ENCODE measurements at regions not wholly inside any gene's neighbourhood (a gene's known extent, or its start where the extent isn't known, plus 50 kb on each side); places are given as distances from the start of the nearest gene placed in this dataset.
A peak's percentile ranks its signal among the peaks of the same experiment; 100 is the strongest.

GRCh38 chr14:86641310-86641709 is 1111.4 kb downstream of the FLRT2 start:
- H3K4me1 ChIP-seq (ENCODE audit: insufficient read depth, low read length, poor library complexity, severe bottlenecking), result no peaks in the 10 kb centered on the region
- no peaks in the 10 kb centered on the region for H3K36me3 ChIP-seq (ENCODE audit: insufficient read depth, low read length, poor library complexity, severe bottlenecking)
- H3K9me3 ChIP-seq (ENCODE audit: low read depth, low read length, poor library complexity, severe bottlenecking), result peaks cover 7% of the 10 kb centered on the region
- no peak overlapping the region for H3K27ac ChIP-seq (ENCODE audit: low read depth, low read length, poor library complexity, severe bottlenecking)
- intact Hi-C loops (cut with micrococcal nuclease; ENCODE audit: unreplicated experiment), result no loop called here
- no peak for DNase-seq (ENCODE audit: low spot score)
- no peak overlapping the region for H3K4me3 ChIP-seq (ENCODE audit: low read depth, low read length, poor library complexity, severe bottlenecking)
- TF ChIP-seq CTCF (conservative IDR thresholded peaks at IDR 0.05; ENCODE audit: low read depth, low read length), result no peak
- no peak for TF ChIP-seq EZH2 (IDR thresholded peaks at IDR 0.05; ENCODE audit: borderline replicate concordance, low read depth, low read length, poor library complexity, severe bottlenecking)
- ChIA-PET CTCF (no interaction called here), POLR2A (ENCODE audit: low non-redundant PET) (no interaction called here)
- no peaks in the 10 kb centered on the region for H3K27me3 ChIP-seq (replicated peaks; ENCODE audit: insufficient read depth, low read depth, low read length, poor library complexity)
- no TSS peak for BruUV-seq (replicated peaks)

GRCh38 chr14:86640288-86640687 is 1110.3 kb downstream of the FLRT2 start:
- no peak overlapping the region for H3K4me3 ChIP-seq (ENCODE audit: low read depth, low read length, poor library complexity, severe bottlenecking)
- ChIA-PET POLR2A (ENCODE audit: low non-redundant PET) (no interaction called here), CTCF (no interaction called here)
- no peak overlapping the region for H3K27ac ChIP-seq (ENCODE audit: low read depth, low read length, poor library complexity, severe bottlenecking)
- no peaks in the 10 kb centered on the region for H3K27me3 ChIP-seq (replicated peaks; ENCODE audit: insufficient read depth, low read depth, low read length, poor library complexity)
- TF ChIP-seq EZH2 (IDR thresholded peaks at IDR 0.05; ENCODE audit: borderline replicate concordance, low read depth, low read length, poor library complexity, severe bottlenecking), result no peak
- TF ChIP-seq CTCF (conservative IDR thresholded peaks at IDR 0.05; ENCODE audit: low read depth, low read length), result 0 out of 2 replicates have a peak, but pooled peaks have one; percentile 10
- intact Hi-C loops (cut with micrococcal nuclease; ENCODE audit: unreplicated experiment), result no loop called here
- BruUV-seq (replicated peaks), result no TSS peak
- H3K9me3 ChIP-seq (ENCODE audit: low read depth, low read length, poor library complexity, severe bottlenecking), result peaks cover 5% of the 10 kb centered on the region
- H3K4me1 ChIP-seq (ENCODE audit: insufficient read depth, low read length, poor library complexity, severe bottlenecking), result no peaks in the 10 kb centered on the region
- H3K36me3 ChIP-seq (ENCODE audit: insufficient read depth, low read length, poor library complexity, severe bottlenecking), result no peaks in the 10 kb centered on the region
- peak; percentile 19 for DNase-seq (ENCODE audit: low spot score)

- Histone ChIP-seq H3K36me3 (ENCODE audit: insufficient read depth, low read length, poor library complexity, severe bottlenecking) (no peaks in the 10 kb centered on the region), H3K27ac (ENCODE audit: low read depth, low read length, poor library complexity, severe bottlenecking) (no peak overlapping the region), H3K4me1 (ENCODE audit: insufficient read depth, low read length, poor library complexity, severe bottlenecking) (no peaks in the 10 kb centered on the region), H3K27me3 (replicated peaks; ENCODE audit: insufficient read depth, low read depth, low read length, poor library complexity) (no peaks in the 10 kb centered on the region), H3K9me3 (ENCODE audit: low read depth, low read length, poor library complexity, severe bottlenecking) (no peaks in the 10 kb centered on the region), H3K4me3 (ENCODE audit: low read depth, low read length, poor library complexity, severe bottlenecking) (no peak overlapping the region)
- no peak for TF ChIP-seq EZH2 (IDR thresholded peaks at IDR 0.05; ENCODE audit: borderline replicate concordance, low read depth, low read length, poor library complexity, severe bottlenecking)
- TF ChIP-seq CTCF (conservative IDR thresholded peaks at IDR 0.05; ENCODE audit: low read depth, low read length), result no peak
- BruUV-seq (replicated peaks), result no TSS peak
- no peak for DNase-seq (ENCODE audit: low spot score)
- intact Hi-C loops (cut with micrococcal nuclease; ENCODE audit: unreplicated experiment), result no loop called here
- CTCF ChIA-PET, result no interaction called here
- POLR2A ChIA-PET (ENCODE audit: low non-redundant PET), result no interaction called here
Observed at GRCh38 chr14:86639666-86640065, 1109.7 kb downstream of the FLRT2 start.
